ENCODE measurements at regions not wholly inside any gene's neighbourhood (a gene's known extent, or its start where the extent isn't known, plus 50 kb on each side); places are given as distances from the start of the nearest gene placed in this dataset.

- no peak for TF ChIP-seq REST (IDR thresholded peaks at IDR 0.05; ENCODE audit: low read depth)
These were observed 355.7 kb upstream of the NOCT start for GRCh38 chr4:138659812-138660316.

GRCh38 chr4:138659037-138659811 is 356.4 kb upstream of the NOCT start:
- TF ChIP-seq TEAD4 (IDR thresholded peaks at IDR 0.05) = no peak
- TF ChIP-seq YY1 (IDR thresholded peaks at IDR 0.05; ENCODE audit: low read depth) = no peak
- TF ChIP-seq EGR1 (IDR thresholded peaks at IDR 0.05) = no peak
- TF ChIP-seq CREB1 (IDR thresholded peaks at IDR 0.05; ENCODE audit: low read depth) = no peak
- TF ChIP-seq FOXM1 (IDR thresholded peaks at IDR 0.05; ENCODE audit: borderline replicate concordance, low read depth) = no peak
- no peak for TF ChIP-seq RAD21 (IDR thresholded peaks at IDR 0.05; ENCODE audit: low read depth)
- no peak for TF ChIP-seq ZBTB7A (IDR thresholded peaks at IDR 0.05; ENCODE audit: low read depth)
- TF ChIP-seq REST (IDR thresholded peaks at IDR 0.05; ENCODE audit: low read depth) = no peak
- no peak for TF ChIP-seq USF1 (IDR thresholded peaks at IDR 0.05)
- no peak for TF ChIP-seq CEBPB (IDR thresholded peaks at IDR 0.05)
- TF ChIP-seq TAF1 (IDR thresholded peaks at IDR 0.05; ENCODE audit: low read depth) = no peak
- TF ChIP-seq TCF12 (IDR thresholded peaks at IDR 0.05; ENCODE audit: low read depth) = no peak
- no peak for TF ChIP-seq NFIC (IDR thresholded peaks at IDR 0.05)
- no peak for TF ChIP-seq EP300 (IDR thresholded peaks at IDR 0.05; ENCODE audit: borderline replicate concordance)
- TF ChIP-seq, protein P1, sequence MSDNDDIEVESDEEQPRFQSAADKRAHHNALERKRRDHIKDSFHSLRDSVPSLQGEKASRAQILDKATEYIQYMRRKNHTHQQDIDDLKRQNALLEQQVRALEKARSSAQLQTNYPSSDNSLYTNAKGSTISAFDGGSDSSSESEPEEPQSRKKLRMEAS (IDR thresholded peaks at IDR 0.05) = no peak

- TF ChIP-seq EP300 (IDR thresholded peaks at IDR 0.05; ENCODE audit: borderline replicate concordance) (no peak), TAF1 (IDR thresholded peaks at IDR 0.05; ENCODE audit: low read depth) (no peak), TCF12 (IDR thresholded peaks at IDR 0.05; ENCODE audit: low read depth) (no peak), CREB1 (IDR thresholded peaks at IDR 0.05; ENCODE audit: low read depth) (no peak), EGR1 (IDR thresholded peaks at IDR 0.05) (no peak)
- TF ChIP-seq, protein P1 (IDR thresholded peaks at IDR 0.05) = no peak
These were observed 357.1 kb upstream of the NOCT start for GRCh38 chr4:138658518-138658917.

DNA sequence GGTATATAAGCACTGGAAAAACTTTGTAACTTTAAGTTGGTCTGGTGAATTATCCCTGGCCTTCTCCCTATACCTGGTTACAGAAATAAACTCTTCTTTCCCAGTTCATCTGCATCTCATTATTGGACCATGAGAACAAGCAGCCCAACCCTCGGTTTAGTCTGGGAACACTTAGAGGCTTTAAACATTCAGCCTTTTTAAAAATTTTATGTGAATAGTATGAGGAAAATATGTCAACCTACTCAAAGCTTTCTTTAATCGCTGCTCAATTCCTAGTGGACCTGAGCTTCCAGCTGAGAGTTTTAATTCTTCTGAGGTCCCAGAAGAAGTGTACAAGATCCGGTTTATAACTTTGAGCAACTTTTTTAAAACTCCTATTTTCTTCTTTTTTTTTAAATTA is 358.6 kb upstream of the NOCT start:
- TF ChIP-seq USF1 (IDR thresholded peaks at IDR 0.05) (no peak), ZBTB7A (IDR thresholded peaks at IDR 0.05; ENCODE audit: low read depth) (no peak), CEBPB (IDR thresholded peaks at IDR 0.05) (no peak), TCF12 (IDR thresholded peaks at IDR 0.05; ENCODE audit: low read depth) (no peak), YY1 (IDR thresholded peaks at IDR 0.05; ENCODE audit: low read depth) (no peak), EGR1 (IDR thresholded peaks at IDR 0.05) (no peak), FOXM1 (IDR thresholded peaks at IDR 0.05; ENCODE audit: borderline replicate concordance, low read depth) (no peak), REST (IDR thresholded peaks at IDR 0.05; ENCODE audit: low read depth) (no peak), CREB1 (IDR thresholded peaks at IDR 0.05; ENCODE audit: low read depth) (no peak), EP300 (IDR thresholded peaks at IDR 0.05; ENCODE audit: borderline replicate concordance) (no peak), NFIC (IDR thresholded peaks at IDR 0.05) (no peak), TEAD4 (IDR thresholded peaks at IDR 0.05) (no peak), TAF1 (IDR thresholded peaks at IDR 0.05; ENCODE audit: low read depth) (no peak), RAD21 (IDR thresholded peaks at IDR 0.05; ENCODE audit: low read depth) (no peak)
- TF ChIP-seq, protein P1 (IDR thresholded peaks at IDR 0.05) = no peak

All from Ishikawa (cell line).